DMS53 treated with DMSO at 0.1 percent for 48 hours (cell line): ENCODE measurements at regions not wholly inside any gene's neighbourhood (a gene's known extent, or its start where the extent isn't known, plus 50 kb on each side); places are given as distances from the start of the nearest gene placed in this dataset.

ENCODE experiments used
- DNase-seq: peaks from one replicate; lab custom pipeline; 2025; ENCODE audit not compliant: unreplicated experiment; lab: John Stamatoyannopoulos, UW

GRCh38 chr11:130582981-130583380, 134.5 kb downstream of the ADAMTS15 start:
- DNase-seq, result no peak

GRCh38 chr11:130583801-130584211, 135.4 kb downstream of the ADAMTS15 start:
- DNase-seq, result no peak

- DNase-seq, result no peak
Measured at GRCh38 chr11:130585545-130585944, 137.1 kb downstream of the ADAMTS15 start.

GRCh38 chr11:130587658-130588057, 139.2 kb downstream of the ADAMTS15 start:
- no peak for DNase-seq

DNA sequence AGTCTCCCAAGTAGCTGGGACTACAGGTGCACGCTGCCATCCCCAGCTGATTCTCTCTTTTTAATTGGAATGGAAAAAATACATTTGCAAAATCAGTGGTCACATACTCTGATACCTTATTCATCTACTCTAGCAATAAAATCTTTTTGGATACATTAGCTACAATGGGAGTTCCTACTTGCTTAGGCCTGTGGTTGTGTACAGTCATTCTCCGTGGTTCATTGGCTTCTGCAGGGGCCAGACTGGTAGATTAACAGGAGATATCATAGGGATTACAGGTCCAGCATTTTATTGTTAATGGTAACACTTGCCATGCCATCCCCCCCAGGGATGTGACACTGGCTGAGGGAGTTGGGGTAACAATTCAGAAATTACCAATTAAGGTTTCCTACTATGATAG, 140.0 kb downstream of the ADAMTS15 start:
- DNase-seq, result no peak

GRCh38 chr11:130592056-130592455, 143.6 kb downstream of the ADAMTS15 start:
- DNase-seq, result no peak

GRCh38 chr11:130593064-130593463, 144.6 kb downstream of the ADAMTS15 start:
- DNase-seq, result no peak

- no peak for DNase-seq
Measured at GRCh38 chr11:130598433-130598832, 150.0 kb downstream of the ADAMTS15 start.

DNA sequence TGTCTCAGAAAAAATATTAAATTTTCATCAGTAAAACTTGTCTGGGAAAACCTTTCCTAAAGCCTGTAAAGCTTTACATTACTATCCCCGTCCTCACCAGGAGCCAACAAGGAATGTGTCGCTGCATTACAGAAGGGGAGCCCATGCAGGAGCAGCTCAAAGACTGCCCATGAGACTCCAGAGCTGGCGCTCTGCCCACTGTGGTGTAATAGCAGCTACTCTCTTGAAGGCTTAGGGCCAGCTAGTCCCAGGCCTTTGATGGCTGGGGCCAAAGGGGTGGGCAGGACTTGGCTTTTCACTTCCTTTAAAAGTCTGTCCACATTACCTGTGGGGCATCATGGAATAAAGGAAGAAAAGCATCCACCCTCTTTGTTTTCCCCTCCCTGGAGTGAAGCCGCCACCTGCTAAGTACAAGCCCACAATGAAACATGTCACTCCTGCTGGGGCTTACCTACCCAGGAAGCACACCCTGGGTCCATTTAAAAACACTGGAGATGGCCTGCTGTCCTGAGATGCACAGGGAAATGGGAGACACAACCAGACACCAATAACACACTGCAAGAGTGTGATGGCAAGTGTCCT, 150.7 kb downstream of the ADAMTS15 start:
- DNase-seq, result no peak

DNA sequence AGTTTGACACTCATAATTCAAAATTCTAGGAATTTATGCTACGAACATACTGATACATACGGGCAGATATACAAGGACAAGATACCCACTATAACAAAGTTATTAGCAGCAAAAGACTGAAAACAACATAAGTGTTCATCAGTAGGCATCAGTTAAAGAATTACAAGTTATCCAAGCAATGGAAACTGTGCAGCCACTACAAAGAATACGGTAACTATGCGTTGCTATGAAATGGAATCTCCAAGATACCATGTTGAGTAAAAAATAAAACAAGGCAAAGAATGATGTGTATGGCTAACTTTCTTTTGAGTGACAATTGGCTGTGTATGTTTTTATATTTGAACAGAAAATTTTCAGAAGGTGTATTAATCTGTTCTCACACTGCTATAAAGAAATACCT, 151.7 kb downstream of the ADAMTS15 start:
- no peak for DNase-seq

DNA sequence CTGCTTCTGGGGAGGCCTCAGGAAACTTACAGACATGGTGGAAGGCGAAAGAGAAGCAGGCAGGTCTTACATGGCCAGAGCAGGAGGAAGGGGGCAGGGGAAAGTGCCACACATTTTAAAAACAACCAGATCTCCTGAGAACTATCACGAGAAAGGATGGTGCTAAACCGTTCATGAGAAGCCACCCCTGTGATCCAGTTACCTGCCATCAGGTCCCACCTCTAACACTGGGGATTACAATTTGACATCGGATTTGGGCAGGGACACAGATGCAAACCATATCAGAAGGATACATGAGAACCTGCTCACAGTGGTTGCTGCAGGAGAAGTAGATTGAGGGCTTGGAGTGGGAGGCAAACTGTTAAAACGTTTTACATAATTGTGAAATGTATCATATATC, 152.2 kb downstream of the ADAMTS15 start:
- no peak for DNase-seq

DNA sequence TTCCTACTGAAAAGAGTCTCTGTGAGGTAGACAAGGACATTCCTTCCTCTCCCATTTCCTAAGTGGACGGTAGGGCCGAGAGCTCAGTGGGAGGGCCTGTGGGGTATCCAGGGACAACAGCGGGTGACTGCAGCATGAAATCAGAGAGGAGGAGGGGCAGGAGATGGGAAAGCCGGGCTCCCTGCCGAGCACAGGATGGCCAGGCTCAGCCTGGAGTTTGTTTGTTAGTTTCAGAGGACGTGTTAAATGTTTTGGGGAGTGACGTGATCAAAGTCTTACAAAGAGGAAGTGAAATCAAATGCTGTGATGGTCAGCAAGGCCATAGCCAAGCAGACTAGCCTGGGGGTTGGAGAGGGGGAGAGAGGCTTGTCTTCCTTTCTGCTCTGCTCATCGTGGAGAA, 152.7 kb downstream of the ADAMTS15 start:
- no peak for DNase-seq

DNA sequence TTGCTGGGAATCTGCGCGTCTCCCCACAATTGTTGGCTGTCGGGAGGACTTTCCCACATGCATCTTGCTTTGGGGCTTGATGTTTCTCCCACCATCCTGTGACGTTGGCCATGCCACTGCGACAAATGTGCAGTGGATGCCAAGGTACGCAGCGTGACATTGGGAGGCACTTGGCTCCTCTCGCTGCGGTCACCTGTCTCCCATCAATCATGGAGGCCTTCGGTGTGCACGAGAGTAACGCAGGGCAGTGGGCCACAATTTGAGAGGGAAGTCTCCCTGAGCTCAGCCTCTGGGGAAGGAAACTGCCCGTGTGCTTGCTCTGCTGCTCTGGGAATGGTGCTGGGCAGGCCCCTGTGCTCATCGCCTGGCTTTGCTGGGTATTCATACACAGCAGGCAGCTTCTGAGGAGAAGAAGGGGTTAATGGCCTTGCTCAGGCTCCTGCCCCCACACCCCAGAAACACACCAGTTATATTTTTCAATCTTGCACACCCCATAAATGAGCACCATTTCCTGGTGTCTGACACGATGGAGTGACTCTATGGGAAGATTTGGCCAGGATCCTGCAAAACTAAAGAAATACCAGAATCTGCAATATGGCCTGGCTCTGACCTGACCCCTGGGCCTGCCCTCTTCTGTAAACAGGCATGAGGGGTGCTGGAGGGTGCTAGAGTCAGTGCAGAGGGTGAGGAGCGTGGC, 153.5 kb downstream of the ADAMTS15 start:
- DNase-seq, result no peak

GRCh38 chr11:130602641-130603334, 154.3 kb downstream of the ADAMTS15 start:
- no peak for DNase-seq

DNA sequence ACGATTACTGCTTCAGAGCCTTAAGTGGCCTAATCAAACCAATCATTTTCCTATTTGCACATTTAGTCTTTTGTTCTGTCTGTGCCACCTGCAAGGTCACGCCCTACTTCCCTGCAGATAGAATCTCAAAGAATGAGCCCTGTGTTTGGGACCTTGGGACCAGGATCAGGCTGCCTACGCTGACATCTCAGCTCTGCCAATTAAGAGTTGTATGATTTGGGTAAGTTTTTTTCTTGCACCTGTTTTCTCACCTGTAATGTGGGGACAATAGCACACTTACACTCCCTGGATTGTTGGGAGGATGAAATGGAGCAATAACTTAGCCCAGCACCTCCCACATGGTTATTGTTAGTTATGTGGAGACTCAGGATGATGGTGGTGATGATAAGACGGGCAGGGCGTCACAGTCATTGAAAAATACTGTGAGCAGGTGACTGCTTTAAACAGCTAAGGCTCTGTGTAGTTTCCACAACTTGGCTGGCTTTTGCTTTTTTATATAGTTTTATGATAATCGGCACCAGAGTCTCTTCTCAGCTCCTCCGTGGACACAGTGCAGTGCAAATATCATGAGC, 155.0 kb downstream of the ADAMTS15 start:
- no peak for DNase-seq

GRCh38 chr11:130604606-130605005, 156.2 kb downstream of the ADAMTS15 start:
- DNase-seq, result no peak

DNA sequence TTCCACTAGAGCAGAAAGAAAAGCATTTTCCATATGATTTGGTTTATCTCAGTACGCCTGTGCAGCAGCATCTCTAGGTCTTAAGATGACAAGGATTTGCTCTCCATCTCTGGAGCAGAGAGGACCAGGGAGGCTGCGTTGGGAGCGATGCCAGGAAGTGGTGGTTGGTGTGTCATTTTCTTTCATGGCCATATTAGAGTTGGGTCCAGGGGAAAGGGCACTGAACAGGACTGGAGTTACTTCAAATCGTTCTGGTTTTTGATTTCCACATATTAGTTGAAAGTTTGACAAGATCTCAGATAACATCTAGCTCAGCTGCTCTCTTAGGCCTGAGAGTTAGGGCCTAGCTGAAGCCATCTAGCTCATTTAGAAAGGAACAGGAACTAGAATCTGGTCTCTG, 157.7 kb downstream of the ADAMTS15 start:
- no peak for DNase-seq

- DNase-seq, result no peak
Measured at GRCh38 chr11:130606781-130607511, 158.5 kb downstream of the ADAMTS15 start.

DNA sequence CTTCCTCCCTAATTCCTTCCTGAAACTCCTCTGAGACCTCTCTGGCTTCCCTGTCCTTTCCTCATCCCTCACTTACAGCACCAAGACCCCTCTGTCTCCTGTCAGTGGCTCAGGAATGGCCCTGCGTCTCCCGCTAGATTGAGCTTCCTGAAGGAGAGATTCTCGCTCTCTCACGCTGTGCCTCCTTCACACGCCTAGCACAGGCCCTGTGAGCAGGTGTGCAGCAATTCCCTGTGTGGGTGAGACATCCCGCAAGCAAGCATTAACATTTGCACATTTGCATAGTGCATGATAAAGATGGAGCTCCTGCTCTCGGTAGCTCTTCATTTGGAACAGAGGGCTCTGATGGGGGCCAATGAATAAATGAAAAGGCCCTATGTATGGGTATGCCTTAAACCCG, 159.8 kb downstream of the ADAMTS15 start:
- DNase-seq, result no peak

DNA sequence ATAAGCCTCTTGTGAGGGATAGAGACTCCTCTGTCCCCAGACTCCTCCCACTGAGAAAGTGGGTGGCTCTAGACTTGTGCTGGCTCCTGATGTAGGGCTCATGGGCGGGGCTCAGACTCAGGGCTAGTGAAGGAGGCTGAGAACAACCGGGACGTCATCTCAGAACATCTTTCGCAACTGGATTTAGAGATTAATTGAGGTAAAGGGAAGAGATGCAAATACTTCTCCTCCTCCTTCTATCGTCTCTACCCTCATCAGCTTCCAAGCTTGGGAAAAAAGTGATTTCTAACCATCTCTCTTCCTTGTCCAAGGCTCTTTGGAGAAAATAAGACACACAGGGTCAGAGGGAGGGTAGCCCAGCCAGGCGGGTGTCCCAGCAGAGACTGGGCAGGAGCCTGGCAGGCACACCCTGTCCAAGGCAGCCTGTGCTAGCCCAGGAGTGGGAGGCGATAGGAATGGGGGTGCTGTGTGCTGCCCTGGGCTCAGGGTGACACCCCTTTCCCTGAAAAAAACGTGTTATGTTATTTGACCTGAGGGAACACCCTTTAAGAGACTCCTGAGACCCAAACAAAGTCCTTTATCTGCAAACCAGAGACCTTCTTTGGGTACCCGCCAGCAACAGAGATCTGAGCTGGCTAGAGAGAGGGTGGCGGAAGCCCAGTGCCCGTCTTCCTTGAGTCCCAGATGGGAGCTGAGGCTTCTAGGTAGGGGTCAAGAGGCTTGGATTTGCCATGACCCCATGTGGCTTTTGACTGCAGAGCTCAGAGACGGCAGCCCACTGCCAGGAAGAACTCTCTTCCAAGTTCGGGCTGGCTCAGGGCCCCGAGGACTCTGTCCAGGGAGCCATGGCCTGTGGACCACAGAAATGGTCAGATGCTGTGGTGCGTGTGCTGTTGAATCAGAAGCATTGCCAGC, 160.9 kb downstream of the ADAMTS15 start:
- DNase-seq, result no peak
